KMS-11 (cell line): ENCODE measurements at regions not wholly inside any gene's neighbourhood (a gene's known extent, or its start where the extent isn't known, plus 50 kb on each side); places are given as distances from the start of the nearest gene placed in this dataset.

Experiments used
- H2AFZ ChIP-seq: fragments of 200-600 bp; sonication (generic); 2 replicates; pipeline ENCODE4 v1.6.1; 2016; ENCODE audit warnings: antibody characterized with exemption, mixed run types, low read depth
- H3K27ac ChIP-seq: fragments of 200-600 bp; sonication (generic); 2 replicates; pipeline ENCODE4 v1.6.1; 2016; ENCODE audit warnings: mild to moderate bottlenecking, mixed run types
- H3K27me3 ChIP-seq: fragments of 200-600 bp; sonication (generic); 2 replicates; pipeline ENCODE4 v1.6.1; 2017; ENCODE audit warnings: mild to moderate bottlenecking, low read depth, mixed run types, moderate library complexity; ENCODE audit not compliant: insufficient read depth
- H3K36me3 ChIP-seq: fragments of 200-600 bp; sonication (generic); 2 replicates; pipeline ENCODE4 v1.6.1; 2017; ENCODE audit warnings: mild to moderate bottlenecking, mixed run types; ENCODE audit not compliant: insufficient read depth
- H3K4me1 ChIP-seq: fragments of 200-600 bp; sonication (generic); 2 replicates; pipeline ENCODE4 v1.6.1; 2016; ENCODE audit warnings: mild to moderate bottlenecking, low read depth, mixed run types; ENCODE audit not compliant: poor library complexity, severe bottlenecking
- H3K4me2 ChIP-seq: fragments of 200-600 bp; sonication (generic); 2 replicates; pipeline ENCODE4 v1.7.0; 2016; ENCODE audit warnings: mild to moderate bottlenecking, mixed run types
- H3K4me3 ChIP-seq: fragments of 200-600 bp; sonication (generic); IDR thresholded peaks from 2 replicates; pipeline ENCODE4 v1.6.1; 2017; ENCODE audit warnings: low read depth, low read length, mixed read lengths; ENCODE audit not compliant: insufficient read depth
- H3K79me2 ChIP-seq: fragments of 200-600 bp; sonication (generic); 2 replicates; pipeline ENCODE4 v1.6.1; 2016; ENCODE audit warnings: low read depth, mixed run types; ENCODE audit not compliant: insufficient read depth
- H3K9ac ChIP-seq: fragments of 200-600 bp; sonication (generic); 2 replicates; pipeline ENCODE4 v1.6.1; 2016; ENCODE audit warnings: mild to moderate bottlenecking, mixed run types
- H4K20me1 ChIP-seq: fragments of 200-600 bp; sonication (generic); 2 replicates; pipeline ENCODE4 v1.6.1; 2016; ENCODE audit warnings: mild to moderate bottlenecking, mixed run types; ENCODE audit not compliant: insufficient read depth
- TF ChIP-seq, protein P1 (sequence below): fragments of 200-600 bp; sonication (generic); conservative IDR thresholded peaks from 2 replicates; pipeline ENCODE4 v1.6.1; 2017; ENCODE audit warnings: low read depth, mild to moderate bottlenecking, antibody characterized with exemption, low read length, moderate library complexity, mixed read lengths

- H3K4me2 ChIP-seq: no peak overlapping the region
- H4K20me1 ChIP-seq: no peaks in the 10 kb centered on the region
- TF ChIP-seq, protein P1, sequence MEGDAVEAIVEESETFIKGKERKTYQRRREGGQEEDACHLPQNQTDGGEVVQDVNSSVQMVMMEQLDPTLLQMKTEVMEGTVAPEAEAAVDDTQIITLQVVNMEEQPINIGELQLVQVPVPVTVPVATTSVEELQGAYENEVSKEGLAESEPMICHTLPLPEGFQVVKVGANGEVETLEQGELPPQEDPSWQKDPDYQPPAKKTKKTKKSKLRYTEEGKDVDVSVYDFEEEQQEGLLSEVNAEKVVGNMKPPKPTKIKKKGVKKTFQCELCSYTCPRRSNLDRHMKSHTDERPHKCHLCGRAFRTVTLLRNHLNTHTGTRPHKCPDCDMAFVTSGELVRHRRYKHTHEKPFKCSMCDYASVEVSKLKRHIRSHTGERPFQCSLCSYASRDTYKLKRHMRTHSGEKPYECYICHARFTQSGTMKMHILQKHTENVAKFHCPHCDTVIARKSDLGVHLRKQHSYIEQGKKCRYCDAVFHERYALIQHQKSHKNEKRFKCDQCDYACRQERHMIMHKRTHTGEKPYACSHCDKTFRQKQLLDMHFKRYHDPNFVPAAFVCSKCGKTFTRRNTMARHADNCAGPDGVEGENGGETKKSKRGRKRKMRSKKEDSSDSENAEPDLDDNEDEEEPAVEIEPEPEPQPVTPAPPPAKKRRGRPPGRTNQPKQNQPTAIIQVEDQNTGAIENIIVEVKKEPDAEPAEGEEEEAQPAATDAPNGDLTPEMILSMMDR: no peak
- H3K4me1 ChIP-seq: no peaks in the 10 kb centered on the region
- H3K27me3 ChIP-seq: no peaks in the 10 kb centered on the region
- H3K36me3 ChIP-seq: no peaks in the 10 kb centered on the region
- H3K27ac ChIP-seq: no peak overlapping the region
- H3K4me3 ChIP-seq: no peak overlapping the region
- H3K79me2 ChIP-seq: no peaks in the 10 kb centered on the region
- H3K9ac ChIP-seq: no peak overlapping the region
- no peak overlapping the region for H2AFZ ChIP-seq
Measured at GRCh38 chr4:161143375-161143774, 1020.4 kb downstream of the FSTL5 start.

- Histone ChIP-seq H4K20me1 (no peaks in the 10 kb centered on the region), H3K4me3 (no peak overlapping the region), H2AFZ (no peak overlapping the region), H3K9ac (no peak overlapping the region), H3K27me3 (no peaks in the 10 kb centered on the region), H3K79me2 (no peaks in the 10 kb centered on the region), H3K4me2 (no peak overlapping the region), H3K27ac (no peak overlapping the region), H3K36me3 (no peaks in the 10 kb centered on the region), H3K4me1 (no peaks in the 10 kb centered on the region)
- TF ChIP-seq, protein P1: no peak
Measured at GRCh38 chr4:161134795-161135194, 1029.0 kb downstream of the FSTL5 start.

DNA sequence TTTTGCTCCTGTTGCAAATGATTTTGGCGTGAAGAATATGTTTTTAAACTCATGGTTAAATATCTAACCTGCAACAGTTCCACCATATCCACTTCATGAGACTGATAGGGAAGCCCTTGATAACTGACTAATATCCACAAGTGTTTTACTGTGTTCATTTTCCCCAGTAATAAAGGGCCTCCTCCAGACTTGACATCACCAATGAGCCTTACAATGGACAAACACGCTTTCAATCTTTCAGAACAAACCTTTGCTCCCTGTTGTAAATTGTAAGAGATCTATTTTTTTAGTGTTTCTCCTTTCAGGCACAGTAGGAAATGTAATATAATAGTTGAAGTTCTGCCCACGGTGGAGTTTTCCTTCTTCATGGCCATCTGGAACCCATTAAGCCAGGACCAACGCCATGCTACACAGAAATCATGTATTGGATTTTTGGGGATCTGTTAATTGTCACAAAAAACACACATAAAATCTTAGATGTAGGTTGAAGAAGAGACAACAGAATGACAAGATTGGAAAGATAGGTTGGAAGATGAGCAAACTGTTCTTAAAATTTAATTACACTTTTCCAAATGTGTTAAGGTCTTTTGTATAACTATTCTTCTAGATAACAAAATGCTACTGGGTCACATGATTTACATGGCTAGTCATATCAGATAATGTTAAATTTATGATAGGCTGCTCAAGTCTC is 1030.1 kb downstream of the FSTL5 start:
- Histone ChIP-seq H3K4me1 (no peaks in the 10 kb centered on the region), H2AFZ (no peak overlapping the region), H3K27ac (no peak overlapping the region), H3K4me2 (no peak overlapping the region), H3K79me2 (no peaks in the 10 kb centered on the region), H3K9ac (no peak overlapping the region), H4K20me1 (no peaks in the 10 kb centered on the region), H3K27me3 (no peaks in the 10 kb centered on the region), H3K4me3 (no peak overlapping the region), H3K36me3 (no peaks in the 10 kb centered on the region)
- TF ChIP-seq, protein P1: no peak

DNA sequence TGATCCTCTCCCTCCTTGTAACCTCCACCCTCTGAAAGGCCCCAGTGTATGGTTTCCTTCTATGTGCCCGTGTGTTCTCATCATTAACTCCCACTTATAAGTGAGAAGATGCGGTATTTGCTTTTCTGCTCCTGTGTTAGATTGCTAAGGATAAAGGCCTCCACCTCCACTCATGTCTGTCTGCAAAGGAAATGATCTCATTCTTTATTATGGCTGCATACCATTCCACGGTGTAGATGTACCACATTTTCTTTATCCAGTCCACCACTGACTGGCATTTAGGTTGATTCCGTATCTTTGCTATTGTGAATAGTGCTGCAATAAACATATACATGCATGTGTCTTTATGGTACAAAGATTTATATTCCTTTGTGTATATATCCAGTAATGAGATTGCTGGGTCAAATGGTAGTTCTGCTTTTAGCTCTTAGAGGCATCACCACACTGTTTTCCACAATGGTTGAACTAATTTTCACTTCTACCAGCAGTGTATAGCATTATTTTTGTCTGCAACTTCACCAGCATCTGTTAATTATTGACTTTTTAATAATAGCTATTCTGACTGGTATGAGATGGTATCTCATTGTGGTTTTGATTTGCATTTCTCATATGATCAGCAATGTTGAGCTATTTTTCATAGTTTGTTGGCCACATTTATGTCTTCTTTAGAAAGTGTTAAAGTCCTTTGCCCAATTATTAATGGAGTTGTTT is 1030.9 kb downstream of the FSTL5 start:
- no peak overlapping the region for H3K4me2 ChIP-seq
- H3K27ac ChIP-seq: no peak overlapping the region
- H3K9ac ChIP-seq: no peak overlapping the region
- TF ChIP-seq, protein P1: no peak
- H4K20me1 ChIP-seq: no peaks in the 10 kb centered on the region
- no peaks in the 10 kb centered on the region for H3K4me1 ChIP-seq
- no peaks in the 10 kb centered on the region for H3K27me3 ChIP-seq
- H2AFZ ChIP-seq: no peak overlapping the region
- no peaks in the 10 kb centered on the region for H3K36me3 ChIP-seq
- no peak overlapping the region for H3K4me3 ChIP-seq
- no peaks in the 10 kb centered on the region for H3K79me2 ChIP-seq
